SK-N-SH (cell line): ENCODE measurements at regions not wholly inside any gene's neighbourhood (a gene's known extent, or its start where the extent isn't known, plus 50 kb on each side); places are given as distances from the start of the nearest gene placed in this dataset.

ENCODE experiments used
- CTCF ChIA-PET: fragments of 300-600, 350-600 bp; formaldehyde crosslinking; extraction: SDS; loops from one replicate; lab custom pipeline; 2021; lab: Yijun Ruan, JAX
- POLR2A ChIA-PET: fragments of 350-600 bp; sonication (Branson Sonifier 250); formaldehyde crosslinking; extraction: SDS; loops from one replicate; lab custom pipeline; 2020; ENCODE audit warnings: antibody characterized with exemption, inconsistent platforms; lab: Yijun Ruan, JAX
- DNase-seq: peaks from one replicate; pipeline ENCODE4 v3.0.0; 2012
- H2AFZ ChIP-seq: fragments of 200-600 bp; sonication (generic); 2 replicates; pipeline ENCODE4 v1.8.1; 2016; ENCODE audit warnings: antibody characterized with exemption, mild to moderate bottlenecking, low read depth
- H3F3A ChIP-seq: fragments of 200-600 bp; sonication (generic); replicated peaks from 2 replicates; pipeline ENCODE3; 2016; ENCODE audit warnings: antibody characterized with exemption, mild to moderate bottlenecking; ENCODE audit not compliant: insufficient read depth
- H3K27ac ChIP-seq, 2 experiments: fragments of 200-500 bp in 1 of 2; fragments of 200-600 bp in 1 of 2; sonication (Bioruptor generic) in 1 of 2; sonication (generic), shearing (Covaris generic) in 1 of 2; 2 replicates each; pipeline versions ENCODE4 v1.5.1 to v1.6.1; 2014 to 2016; ENCODE audit warnings: low read depth in 2 of 2, inconsistent platforms in 1 of 2, low read length in 1 of 2, mild to moderate bottlenecking in 1 of 2, mixed read lengths in 1 of 2
- H3K27me3 ChIP-seq: fragments of 200-600 bp; sonication (generic), shearing (Covaris generic); 2 replicates; pipeline ENCODE4 v1.6.1; 2016; ENCODE audit warnings: mixed run types; ENCODE audit not compliant: insufficient read depth
- H3K36me3 ChIP-seq, 2 experiments: fragments of 200-500 bp in 1 of 2; fragments of 200-600 bp in 1 of 2; sonication (Bioruptor generic) in 1 of 2; sonication (generic) in 1 of 2; replicated peaks in 1 of 2; 2 replicates each; pipeline versions ENCODE3 to v1.5.1; 2014 to 2016; ENCODE audit warnings: low read length in 1 of 2, mild to moderate bottlenecking in 1 of 2; ENCODE audit not compliant: insufficient read depth in 2 of 2, control insufficient read depth in 1 of 2
- H3K4me1 ChIP-seq, 2 experiments: fragments of 200-500 bp in 1 of 2; fragments of 200-600 bp in 1 of 2; sonication (Bioruptor generic) in 1 of 2; sonication (generic), shearing (Covaris generic) in 1 of 2; 2 replicates each; pipeline versions ENCODE4 v1.5.1 to v1.6.1; 2014 to 2016; ENCODE audit warnings: low read depth in 1 of 2, low read length in 1 of 2, mixed run types in 1 of 2; ENCODE audit not compliant: insufficient read depth in 2 of 2, control insufficient read depth in 1 of 2
- H3K4me2 ChIP-seq: fragments of 200-600 bp; sonication (generic), shearing (Covaris generic); 2 replicates; pipeline ENCODE4 v1.6.1; 2017; ENCODE audit warnings: mixed run types
- H3K4me3 ChIP-seq, 2 experiments: fragments of 200-500 bp in 1 of 2; fragments of 200-600 bp in 1 of 2; sonication (Bioruptor generic) in 1 of 2; sonication (generic), shearing (Covaris generic) in 1 of 2; 2 replicates each; pipeline versions ENCODE4 v1.5.1 to v1.8.1; 2014 to 2016; ENCODE audit warnings: low read depth in 2 of 2, inconsistent platforms in 1 of 2, low read length in 1 of 2, mild to moderate bottlenecking in 1 of 2, mixed read lengths in 1 of 2, moderate library complexity in 1 of 2
- H3K79me2 ChIP-seq: fragments of 200-600 bp; sonication (generic); 2 replicates; pipeline ENCODE4 v1.8.1; 2017; ENCODE audit warnings: mild to moderate bottlenecking; ENCODE audit not compliant: insufficient read depth
- H3K9ac ChIP-seq: fragments of 200-600 bp; sonication (generic); 2 replicates; pipeline ENCODE4 v1.6.1; 2017; ENCODE audit warnings: mixed run types
- H3K9me2 ChIP-seq: fragments of 200-600 bp; sonication (generic); 2 replicates; pipeline ENCODE4 v1.6.1; 2017; ENCODE audit warnings: mixed run types
- H3K9me3 ChIP-seq: fragments of 200-600 bp; sonication (generic); 2 replicates; pipeline ENCODE4 v1.6.1; 2017; ENCODE audit warnings: mixed run types, mild to moderate bottlenecking, moderate library complexity
- H4K20me1 ChIP-seq: fragments of 200-600 bp; sonication (generic); 2 replicates; pipeline ENCODE4 v1.6.1; 2017; ENCODE audit warnings: mild to moderate bottlenecking, mixed run types; ENCODE audit not compliant: insufficient read depth
- ELF1 ChIP-seq: IDR thresholded peaks from 2 replicates; pipeline ENCODE4 v1.4.0; 2012
- EP300 ChIP-seq, 2 experiments: IDR thresholded peaks; 2 replicates each; pipeline versions ENCODE4 v1.4.0 to v1.6.1; 2012; ENCODE audit warnings: borderline replicate concordance in 1 of 2, low read depth in 1 of 2, low read length in 1 of 2
- EZH2phosphoT487 ChIP-seq: fragments of 200-600 bp; sonication (generic); IDR thresholded peaks from 2 replicates; pipeline ENCODE4 v1.6.1; 2017; ENCODE audit warnings: low read depth, mixed run types, mild to moderate bottlenecking, antibody characterized with exemption, moderate library complexity, borderline replicate concordance
- FOSL2 ChIP-seq: IDR thresholded peaks from 2 replicates; pipeline ENCODE4 v1.4.0; 2012; ENCODE audit warnings: low read depth, mild to moderate bottlenecking, moderate library complexity, borderline replicate concordance
- FOXJ3 ChIP-seq: sonication (generic); formaldehyde crosslinking; IDR thresholded peaks from 2 replicates; pipeline ENCODE4 v1.5.1; 2020; ENCODE audit warnings: mild to moderate bottlenecking, missing genetic modification reagents
- FOXM1 ChIP-seq: IDR thresholded peaks from 2 replicates; pipeline ENCODE4 v1.4.0; 2012; ENCODE audit warnings: low read depth, mild to moderate bottlenecking
- JUND ChIP-seq: IDR thresholded peaks from 2 replicates; pipeline ENCODE4 v1.4.0; 2012
- MEF2A ChIP-seq: IDR thresholded peaks from 2 replicates; pipeline ENCODE4 v1.4.0; 2012; ENCODE audit warnings: low read depth, borderline replicate concordance
- MXI1 ChIP-seq: IDR thresholded peaks from 2 replicates; pipeline ENCODE4 v1.6.1; 2012; ENCODE audit warnings: mild to moderate bottlenecking, low read depth, low read length, improper control_type of control experiment
- POLR2AphosphoS5 ChIP-seq: IDR thresholded peaks from 2 replicates; pipeline ENCODE4 v1.6.1; 2012; ENCODE audit warnings: low read depth, low read length
- RAD21 ChIP-seq: IDR thresholded peaks from 2 replicates; pipeline ENCODE4 v1.6.1; 2012; ENCODE audit warnings: mild to moderate bottlenecking, low read length
- RXRA ChIP-seq: IDR thresholded peaks from 2 replicates; pipeline ENCODE4 v1.4.0; 2012; ENCODE audit warnings: low read depth, mild to moderate bottlenecking, borderline replicate concordance
- SIN3A ChIP-seq: IDR thresholded peaks from 2 replicates; pipeline ENCODE4 v1.6.1; 2012; ENCODE audit warnings: low read depth, mild to moderate bottlenecking, low read length, moderate library complexity, borderline replicate concordance
- SMC3 ChIP-seq: IDR thresholded peaks from 2 replicates; pipeline ENCODE4 v1.6.1; 2012; ENCODE audit warnings: low read depth, low read length, improper control_type of control experiment
- TAF1 ChIP-seq: IDR thresholded peaks from 2 replicates; pipeline ENCODE4 v1.6.1; 2012; ENCODE audit warnings: low read depth, mild to moderate bottlenecking, low read length, moderate library complexity, borderline replicate concordance
- TCF12 ChIP-seq: IDR thresholded peaks from 2 replicates; pipeline ENCODE4 v1.4.0; 2012
- TEAD4 ChIP-seq: IDR thresholded peaks from 2 replicates; pipeline ENCODE4 v1.4.0; 2012; ENCODE audit warnings: mild to moderate bottlenecking, borderline replicate concordance; ENCODE audit not compliant: insufficient read depth
- WGBS: methylation state at CpG from one replicate; pipeline ENCODE4 v1.1.6; 2017; ENCODE audit warnings: low lambda C conversion rate; 5-methylcytosine and 5-hydroxymethylcytosine counted together
- TF ChIP-seq, protein P1 (sequence below): IDR thresholded peaks from 2 replicates; pipeline ENCODE4 v1.4.0; 2012; ENCODE audit warnings: low read depth, borderline replicate concordance
- TF ChIP-seq, protein P2 (sequence below): fragments of 200-600 bp; sonication (generic); IDR thresholded peaks from 2 replicates; pipeline ENCODE4 v1.6.1; 2017; ENCODE audit warnings: antibody characterized with exemption, mild to moderate bottlenecking, moderate library complexity
- TF ChIP-seq, protein P3 (sequence below): IDR thresholded peaks from 2 replicates; pipeline ENCODE4; 2012
- TF ChIP-seq, protein P4 (sequence below): fragments of 150-350 bp; IDR thresholded peaks from 2 replicates; pipeline ENCODE4 v1.6.1; 2017; ENCODE audit warnings: antibody characterized with exemption, low read length, low read depth, borderline replicate concordance
- TF ChIP-seq, protein P5 (sequence below): IDR thresholded peaks from 2 replicates; pipeline ENCODE4 v1.4.0; 2012; ENCODE audit warnings: low read depth, borderline replicate concordance

DNA sequence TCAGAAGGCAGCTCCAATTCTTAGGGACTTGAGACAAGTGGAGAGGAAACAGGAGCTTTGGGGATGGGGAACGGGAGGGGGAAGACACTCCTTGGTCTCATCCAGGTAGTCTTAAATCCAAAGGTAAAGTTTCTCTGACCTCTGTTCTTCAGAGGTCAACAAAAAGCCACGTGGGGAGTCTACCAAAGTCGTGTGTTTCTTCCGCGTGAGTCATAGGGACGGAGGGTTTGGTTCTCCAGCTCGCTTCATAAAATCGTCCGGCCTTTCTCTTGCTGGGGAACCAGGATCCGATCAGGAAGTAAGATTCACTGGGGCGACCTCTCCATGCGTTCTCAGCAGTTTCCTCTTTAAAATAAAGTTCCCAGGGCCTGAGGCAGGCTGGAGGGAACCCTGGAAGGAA, 275.7 kb downstream of the TCERG1L start:
- no peaks in the 10 kb centered on the region for H3F3A ChIP-seq
- no peaks in the 10 kb centered on the region for H4K20me1 ChIP-seq
- H3K27me3 ChIP-seq = no peaks in the 10 kb centered on the region
- no peaks in the 10 kb centered on the region for H3K9me2 ChIP-seq
- no peak overlapping the region for H3K9ac ChIP-seq
- peaks cover 0 to 7% of the 10 kb centered on the region in 2 experiments; a peak in 2 of 4 replicates for H3K4me1 ChIP-seq
- no peak overlapping the region for H2AFZ ChIP-seq
- WGBS = 60% methylated on average over 11 of the region's 12 CpGs
- H3K36me3 ChIP-seq = no peaks in the 10 kb centered on the region
- no peak overlapping the region for H3K4me2 ChIP-seq
- DNase-seq = no peak
- no peaks in the 10 kb centered on the region for H3K9me3 ChIP-seq
- no peak overlapping the region for H3K4me3 ChIP-seq
- no peaks in the 10 kb centered on the region for H3K79me2 ChIP-seq
- ChIA-PET POLR2A (no interaction called here), CTCF (no interaction called here)
- TF ChIP-seq TEAD4 = no peak
- TF ChIP-seq, protein P1, sequence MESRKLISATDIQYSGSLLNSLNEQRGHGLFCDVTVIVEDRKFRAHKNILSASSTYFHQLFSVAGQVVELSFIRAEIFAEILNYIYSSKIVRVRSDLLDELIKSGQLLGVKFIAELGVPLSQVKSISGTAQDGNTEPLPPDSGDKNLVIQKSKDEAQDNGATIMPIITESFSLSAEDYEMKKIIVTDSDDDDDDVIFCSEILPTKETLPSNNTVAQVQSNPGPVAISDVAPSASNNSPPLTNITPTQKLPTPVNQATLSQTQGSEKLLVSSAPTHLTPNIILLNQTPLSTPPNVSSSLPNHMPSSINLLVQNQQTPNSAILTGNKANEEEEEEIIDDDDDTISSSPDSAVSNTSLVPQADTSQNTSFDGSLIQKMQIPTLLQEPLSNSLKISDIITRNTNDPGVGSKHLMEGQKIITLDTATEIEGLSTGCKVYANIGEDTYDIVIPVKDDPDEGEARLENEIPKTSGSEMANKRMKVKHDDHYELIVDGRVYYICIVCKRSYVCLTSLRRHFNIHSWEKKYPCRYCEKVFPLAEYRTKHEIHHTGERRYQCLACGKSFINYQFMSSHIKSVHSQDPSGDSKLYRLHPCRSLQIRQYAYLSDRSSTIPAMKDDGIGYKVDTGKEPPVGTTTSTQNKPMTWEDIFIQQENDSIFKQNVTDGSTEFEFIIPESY = no peak
- no peak for TF ChIP-seq RAD21
- TF ChIP-seq FOXJ3 = no peak
- TF ChIP-seq FOSL2 = no peak
- TF ChIP-seq, protein P2, sequence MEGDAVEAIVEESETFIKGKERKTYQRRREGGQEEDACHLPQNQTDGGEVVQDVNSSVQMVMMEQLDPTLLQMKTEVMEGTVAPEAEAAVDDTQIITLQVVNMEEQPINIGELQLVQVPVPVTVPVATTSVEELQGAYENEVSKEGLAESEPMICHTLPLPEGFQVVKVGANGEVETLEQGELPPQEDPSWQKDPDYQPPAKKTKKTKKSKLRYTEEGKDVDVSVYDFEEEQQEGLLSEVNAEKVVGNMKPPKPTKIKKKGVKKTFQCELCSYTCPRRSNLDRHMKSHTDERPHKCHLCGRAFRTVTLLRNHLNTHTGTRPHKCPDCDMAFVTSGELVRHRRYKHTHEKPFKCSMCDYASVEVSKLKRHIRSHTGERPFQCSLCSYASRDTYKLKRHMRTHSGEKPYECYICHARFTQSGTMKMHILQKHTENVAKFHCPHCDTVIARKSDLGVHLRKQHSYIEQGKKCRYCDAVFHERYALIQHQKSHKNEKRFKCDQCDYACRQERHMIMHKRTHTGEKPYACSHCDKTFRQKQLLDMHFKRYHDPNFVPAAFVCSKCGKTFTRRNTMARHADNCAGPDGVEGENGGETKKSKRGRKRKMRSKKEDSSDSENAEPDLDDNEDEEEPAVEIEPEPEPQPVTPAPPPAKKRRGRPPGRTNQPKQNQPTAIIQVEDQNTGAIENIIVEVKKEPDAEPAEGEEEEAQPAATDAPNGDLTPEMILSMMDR = no peak
- TF ChIP-seq FOXM1 = no peak
- no peak for TF ChIP-seq TCF12
- TF ChIP-seq RXRA = no peak
- TF ChIP-seq, protein P3, sequence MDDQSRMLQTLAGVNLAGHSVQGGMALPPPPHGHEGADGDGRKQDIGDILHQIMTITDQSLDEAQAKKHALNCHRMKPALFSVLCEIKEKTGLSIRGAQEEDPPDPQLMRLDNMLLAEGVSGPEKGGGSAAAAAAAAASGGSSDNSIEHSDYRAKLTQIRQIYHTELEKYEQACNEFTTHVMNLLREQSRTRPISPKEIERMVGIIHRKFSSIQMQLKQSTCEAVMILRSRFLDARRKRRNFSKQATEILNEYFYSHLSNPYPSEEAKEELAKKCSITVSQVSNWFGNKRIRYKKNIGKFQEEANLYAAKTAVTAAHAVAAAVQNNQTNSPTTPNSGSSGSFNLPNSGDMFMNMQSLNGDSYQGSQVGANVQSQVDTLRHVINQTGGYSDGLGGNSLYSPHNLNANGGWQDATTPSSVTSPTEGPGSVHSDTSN = no peak
- TF ChIP-seq, all 33 proteins: peak for 0
- H3K27ac ChIP-seq = no peak overlapping the region

DNA sequence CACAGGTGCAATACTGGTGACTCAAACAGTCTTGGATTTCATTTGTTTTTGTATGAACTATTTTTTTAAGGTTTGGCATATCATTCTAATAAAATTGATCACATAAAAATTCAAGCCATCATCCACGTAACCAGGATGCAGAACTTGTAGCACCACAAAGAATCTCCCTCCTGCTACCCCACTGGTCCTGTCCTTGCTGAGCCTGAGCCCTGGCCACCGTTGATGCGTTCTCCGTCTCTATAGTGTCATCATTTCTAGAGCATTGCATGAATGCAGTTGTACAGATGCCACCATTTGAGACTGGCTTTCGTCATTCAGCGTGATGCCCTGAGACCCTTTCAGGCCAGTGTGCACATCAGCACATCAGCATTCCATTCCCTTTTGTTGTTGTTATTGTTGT, 273.5 kb downstream of the TCERG1L start:
- POLR2A ChIA-PET = no interaction called here
- Histone ChIP-seq H3K27ac (no peak overlapping the region), H3K4me1 (peaks cover 0 to 7% of the 10 kb centered on the region in 2 experiments; a peak in 2 of 4 replicates), H3K9me2 (no peaks in the 10 kb centered on the region), H3K4me2 (no peak overlapping the region), H3K9me3 (no peaks in the 10 kb centered on the region), H3K36me3 (no peaks in the 10 kb centered on the region), H3K9ac (no peak overlapping the region), H4K20me1 (no peaks in the 10 kb centered on the region), H2AFZ (no peak overlapping the region), H3K4me3 (no peak overlapping the region), H3K27me3 (no peaks in the 10 kb centered on the region), H3F3A (no peaks in the 10 kb centered on the region), H3K79me2 (no peaks in the 10 kb centered on the region)
- CTCF ChIA-PET = interaction anchor here (0.7 kb wide), 1 partner anchor 21 kb away, joined by 3 read pairs; no protein-coding TSS in a partner anchor
- DNase-seq = no peak
- WGBS = 22% methylated on average over 6 of the region's 6 CpGs
- no peak for TF ChIP-seq TEAD4
- no peak for TF ChIP-seq ELF1
- TF ChIP-seq, protein P4, sequence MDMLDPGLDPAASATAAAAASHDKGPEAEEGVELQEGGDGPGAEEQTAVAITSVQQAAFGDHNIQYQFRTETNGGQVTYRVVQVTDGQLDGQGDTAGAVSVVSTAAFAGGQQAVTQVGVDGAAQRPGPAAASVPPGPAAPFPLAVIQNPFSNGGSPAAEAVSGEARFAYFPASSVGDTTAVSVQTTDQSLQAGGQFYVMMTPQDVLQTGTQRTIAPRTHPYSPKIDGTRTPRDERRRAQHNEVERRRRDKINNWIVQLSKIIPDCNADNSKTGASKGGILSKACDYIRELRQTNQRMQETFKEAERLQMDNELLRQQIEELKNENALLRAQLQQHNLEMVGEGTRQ = no peak
- TF ChIP-seq FOXM1 = no peak
- no peak for TF ChIP-seq EZH2phosphoT487
- no peak for TF ChIP-seq EP300 (IDR thresholded peaks at IDR 0.05; ENCODE audit: borderline replicate concordance in 1 of 2, low read depth in 1 of 2, low read length in 1 of 2)
- TF ChIP-seq SIN3A = no peak
- no peak for TF ChIP-seq TCF12
- TF ChIP-seq RXRA = no peak
- no peak for TF ChIP-seq MEF2A
- no peak for TF ChIP-seq RAD21
- no peak for TF ChIP-seq POLR2AphosphoS5
- TF ChIP-seq, protein P5, sequence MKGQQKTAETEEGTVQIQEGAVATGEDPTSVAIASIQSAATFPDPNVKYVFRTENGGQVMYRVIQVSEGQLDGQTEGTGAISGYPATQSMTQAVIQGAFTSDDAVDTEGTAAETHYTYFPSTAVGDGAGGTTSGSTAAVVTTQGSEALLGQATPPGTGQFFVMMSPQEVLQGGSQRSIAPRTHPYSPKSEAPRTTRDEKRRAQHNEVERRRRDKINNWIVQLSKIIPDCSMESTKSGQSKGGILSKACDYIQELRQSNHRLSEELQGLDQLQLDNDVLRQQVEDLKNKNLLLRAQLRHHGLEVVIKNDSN = no peak
- TF ChIP-seq SMC3 = no peak
- no peak for TF ChIP-seq JUND
- no peak for TF ChIP-seq MXI1
- TF ChIP-seq TAF1 = no peak
